Left lung (tissue), 4 donors: ENCODE measurements at regions not wholly inside any gene's neighbourhood (a gene's known extent, or its start where the extent isn't known, plus 50 kb on each side); places are given as distances from the start of the nearest gene placed in this dataset.

Experiments used
- ATAC-seq: fragments of 200-7000 bp; cut with Tn5 transposase; one replicate; pipeline ENCODE4 v1.9.1; 2020; ENCODE audit warnings: moderate library complexity
- DNase-seq, 4 donors: peaks; one replicate each; pipeline ENCODE4 v3.0.0-alpha.2; 2013 to 2020
- H3K27ac ChIP-seq, 2 donors: fragments of 200-600 bp; sonication (generic) in 1 of 2; one replicate each; pipeline versions ENCODE4 v1.5.0 to v1.8.0; 2020 to 2021
- H3K27me3 ChIP-seq, 2 donors: fragments of 200-600 bp; sonication (generic) in 1 of 2; one replicate each; pipeline versions ENCODE4 v1.5.0 to v1.8.0; 2020 to 2021
- H3K36me3 ChIP-seq, 2 donors: fragments of 200-600 bp; sonication (generic) in 1 of 2; one replicate each; pipeline versions ENCODE4 v1.5.0 to v1.8.0; 2020 to 2021
- H3K4me1 ChIP-seq, 2 donors: fragments of 200-600 bp; one replicate each; pipeline ENCODE4 v1.8.0; 2021
- H3K4me3 ChIP-seq, 2 donors: fragments of 200-600 bp; sonication (generic) in 1 of 2; one replicate each; pipeline versions ENCODE4 v1.5.0 to v1.8.0; 2020 to 2021; ENCODE audit warnings: mild to moderate bottlenecking in 1 of 2
- H3K9me3 ChIP-seq, 2 donors: fragments of 200-600 bp; sonication (generic) in 1 of 2; one replicate each; pipeline versions ENCODE4 v1.5.0 to v1.8.0; 2020 to 2021
- intact Hi-C, 2 donors: fragments of 100-400 bp; cut with DNase I; formaldehyde crosslinking; loops; one replicate each; pipeline versions ENCODE4 v1.11.2 to v1.14.2; 2022
- TF ChIP-seq, protein P1 (sequence below), 2 donors: fragments of 200-600 bp; sonication (generic) in 1 of 2; IDR thresholded peaks; one replicate each; pipeline versions ENCODE4 v1.5.0 to v1.8.0; 2021; ENCODE audit warnings: antibody characterized with exemption in 2 of 2
- donor health status: DM: no; HTN: yes; CAD: no.
- donor health status: DM: no; HTN: no; CAD: no.

DNA sequence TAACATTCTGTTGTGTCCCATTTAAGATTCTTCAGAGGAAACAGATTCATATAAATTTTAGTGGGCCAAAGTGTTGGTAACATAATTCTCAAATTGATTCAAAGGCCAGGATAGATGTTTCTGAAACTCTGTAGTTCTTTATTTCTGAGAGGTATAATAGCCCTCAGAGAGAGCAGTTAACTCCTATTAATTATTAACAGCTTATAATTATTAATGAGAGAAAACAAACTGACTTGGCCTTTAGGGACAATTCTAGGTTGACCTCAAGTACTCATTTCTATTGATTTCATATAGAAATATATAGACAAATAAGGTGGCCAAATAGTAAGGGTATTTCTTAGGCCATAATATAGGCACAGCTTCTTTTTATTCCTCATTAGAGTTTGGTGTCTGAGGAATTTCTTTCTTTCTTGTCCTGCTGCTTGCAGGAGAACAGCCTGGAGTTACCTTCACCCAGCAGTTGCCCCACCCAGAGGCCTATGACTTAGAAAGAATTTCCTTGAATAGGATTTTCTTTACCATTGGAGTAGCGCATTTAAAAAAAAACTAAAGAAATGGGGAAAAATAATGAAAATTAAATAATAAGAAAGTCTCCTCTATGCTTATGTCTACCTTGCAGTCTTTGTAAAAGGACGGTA is 1430.1 kb upstream of the SPRY2 start:
- no peak for ATAC-seq
- intact Hi-C loops: no loop called here
- no peak overlapping the region for H3K27ac ChIP-seq
- DNase-seq: no peak
- no peak overlapping the region for H3K4me3 ChIP-seq
- H3K4me1 ChIP-seq: no peaks in the 10 kb centered on the region
- TF ChIP-seq, protein P1, sequence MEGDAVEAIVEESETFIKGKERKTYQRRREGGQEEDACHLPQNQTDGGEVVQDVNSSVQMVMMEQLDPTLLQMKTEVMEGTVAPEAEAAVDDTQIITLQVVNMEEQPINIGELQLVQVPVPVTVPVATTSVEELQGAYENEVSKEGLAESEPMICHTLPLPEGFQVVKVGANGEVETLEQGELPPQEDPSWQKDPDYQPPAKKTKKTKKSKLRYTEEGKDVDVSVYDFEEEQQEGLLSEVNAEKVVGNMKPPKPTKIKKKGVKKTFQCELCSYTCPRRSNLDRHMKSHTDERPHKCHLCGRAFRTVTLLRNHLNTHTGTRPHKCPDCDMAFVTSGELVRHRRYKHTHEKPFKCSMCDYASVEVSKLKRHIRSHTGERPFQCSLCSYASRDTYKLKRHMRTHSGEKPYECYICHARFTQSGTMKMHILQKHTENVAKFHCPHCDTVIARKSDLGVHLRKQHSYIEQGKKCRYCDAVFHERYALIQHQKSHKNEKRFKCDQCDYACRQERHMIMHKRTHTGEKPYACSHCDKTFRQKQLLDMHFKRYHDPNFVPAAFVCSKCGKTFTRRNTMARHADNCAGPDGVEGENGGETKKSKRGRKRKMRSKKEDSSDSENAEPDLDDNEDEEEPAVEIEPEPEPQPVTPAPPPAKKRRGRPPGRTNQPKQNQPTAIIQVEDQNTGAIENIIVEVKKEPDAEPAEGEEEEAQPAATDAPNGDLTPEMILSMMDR (IDR thresholded peaks at IDR 0.05): no peak
- H3K9me3 ChIP-seq: no peaks in the 10 kb centered on the region
- no peaks in the 10 kb centered on the region for H3K27me3 ChIP-seq
- no peaks in the 10 kb centered on the region for H3K36me3 ChIP-seq

DNA sequence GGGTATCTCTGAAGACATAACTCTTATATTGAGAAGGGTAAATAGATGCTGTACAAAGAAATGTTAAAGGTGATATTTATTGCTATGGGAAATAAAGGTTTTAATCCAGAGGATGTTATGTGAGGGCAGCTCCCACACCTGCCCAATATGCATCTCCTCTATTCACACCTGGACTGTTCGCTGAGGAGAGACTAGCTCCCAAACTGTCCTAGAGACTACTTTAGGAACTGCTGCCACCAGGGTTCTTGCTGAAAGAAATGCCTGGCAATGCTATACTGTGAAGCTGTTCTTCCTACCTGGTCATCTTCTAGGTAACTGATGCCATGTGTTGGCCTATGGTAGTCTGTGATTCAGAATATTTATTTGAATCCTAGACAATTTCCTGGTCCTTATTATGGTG is 1421.5 kb upstream of the SPRY2 start:
- H3K36me3 ChIP-seq: no peaks in the 10 kb centered on the region
- TF ChIP-seq, protein P1 (IDR thresholded peaks at IDR 0.05): no peak
- intact Hi-C loops: no loop called here
- DNase-seq: no peak
- H3K4me3 ChIP-seq: no peak overlapping the region
- no peaks in the 10 kb centered on the region for H3K27me3 ChIP-seq
- H3K9me3 ChIP-seq: peaks cover 0 to 10% of the 10 kb centered on the region in 2 donors
- ATAC-seq: no peak
- no peak overlapping the region for H3K27ac ChIP-seq
- H3K4me1 ChIP-seq: no peaks in the 10 kb centered on the region

DNA sequence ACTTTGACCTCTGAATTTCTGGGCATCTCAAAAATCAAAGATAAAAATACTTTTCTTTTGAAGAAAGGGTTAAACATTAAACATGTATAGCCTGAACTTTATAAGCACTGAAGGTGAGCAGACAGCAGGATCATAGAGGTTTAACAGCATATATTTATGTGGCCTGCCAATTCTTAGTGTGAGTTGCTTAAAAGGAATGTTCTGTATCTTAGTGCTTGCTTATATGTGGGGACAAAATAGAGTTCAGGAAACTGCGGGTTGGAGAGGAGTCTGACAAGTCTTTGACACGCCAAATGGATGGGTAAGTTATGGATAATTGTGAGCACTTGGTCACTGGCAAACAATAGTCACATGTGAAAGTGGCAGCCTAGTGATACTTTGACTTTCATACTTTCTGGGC is 1419.4 kb upstream of the SPRY2 start:
- Histone ChIP-seq H3K36me3 (no peaks in the 10 kb centered on the region), H3K4me1 (no peaks in the 10 kb centered on the region), H3K4me3 (no peak overlapping the region), H3K9me3 (peaks cover 0 to 8% of the 10 kb centered on the region in 2 donors), H3K27me3 (no peaks in the 10 kb centered on the region), H3K27ac (no peak overlapping the region)
- DNase-seq (no peak), ATAC-seq (no peak)
- intact Hi-C loops: no loop called here
- TF ChIP-seq, protein P1 (IDR thresholded peaks at IDR 0.05): no peak

DNA sequence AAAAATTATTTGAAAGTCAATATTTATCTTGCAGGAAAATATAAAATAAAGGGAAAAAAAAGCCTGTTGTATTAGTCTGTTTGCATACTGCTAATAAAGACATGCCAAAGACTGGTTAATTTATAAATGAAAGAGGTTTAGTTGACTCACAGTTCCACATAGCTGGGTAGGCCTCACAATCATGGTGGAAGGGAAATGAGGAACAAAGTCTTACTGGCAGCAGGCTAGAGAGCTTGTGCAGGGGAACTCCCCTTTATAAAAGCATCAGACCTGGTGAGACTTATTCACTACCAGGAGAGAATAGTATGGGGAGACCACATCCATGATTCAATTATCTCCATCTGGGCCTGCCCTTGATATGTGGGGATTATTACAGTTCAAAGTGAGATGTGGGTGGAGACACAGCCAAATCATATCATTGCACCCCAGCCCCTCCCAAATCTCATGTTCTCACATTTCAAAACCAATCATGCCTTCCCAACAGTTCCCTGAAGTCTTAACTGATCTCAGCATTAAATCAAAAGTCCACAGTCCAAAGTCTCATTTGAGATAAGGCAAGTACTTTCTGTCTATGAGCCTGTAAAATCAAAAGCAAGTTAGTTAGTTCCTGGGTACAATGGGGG is 1416.5 kb upstream of the SPRY2 start:
- Histone ChIP-seq H3K4me1 (no peaks in the 10 kb centered on the region), H3K27me3 (no peaks in the 10 kb centered on the region), H3K4me3 (no peak overlapping the region), H3K36me3 (no peaks in the 10 kb centered on the region), H3K9me3 (peaks cover 0 to 18% of the 10 kb centered on the region in 2 donors), H3K27ac (no peak overlapping the region)
- intact Hi-C loops: no loop called here
- TF ChIP-seq, protein P1 (IDR thresholded peaks at IDR 0.05): no peak
- ATAC-seq (no peak), DNase-seq (no peak)

DNA sequence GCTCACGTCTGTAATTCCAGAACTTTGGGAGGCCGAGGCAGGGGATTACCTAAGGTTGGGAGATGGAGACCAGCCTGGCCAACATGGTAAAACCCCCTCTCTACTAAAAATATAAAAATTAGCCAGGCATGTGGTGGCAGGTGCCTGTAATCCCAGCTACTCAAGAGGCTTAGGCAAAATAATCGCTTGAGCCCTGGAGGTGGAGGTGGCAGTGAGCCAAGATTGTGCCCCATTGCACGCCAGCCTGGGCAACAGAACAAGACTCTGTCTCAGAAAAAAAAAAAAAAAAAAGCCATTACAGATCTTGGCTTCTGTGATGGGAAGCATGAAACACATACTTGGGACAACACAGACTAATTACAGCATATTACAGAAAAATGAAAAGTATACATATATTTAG is 1404.5 kb upstream of the SPRY2 start:
- Histone ChIP-seq H3K27ac (no peak overlapping the region), H3K4me3 (no peak overlapping the region), H3K4me1 (no peaks in the 10 kb centered on the region), H3K36me3 (no peaks in the 10 kb centered on the region), H3K9me3 (peaks cover 0 to 20% of the 10 kb centered on the region in 2 donors), H3K27me3 (no peaks in the 10 kb centered on the region)
- TF ChIP-seq, protein P1 (IDR thresholded peaks at IDR 0.05): no peak
- intact Hi-C loops: no loop called here
- DNase-seq (no peak), ATAC-seq (no peak)
